MM.1S (cell line): ENCODE measurements at regions not wholly inside any gene's neighbourhood (a gene's known extent, or its start where the extent isn't known, plus 50 kb on each side); places are given as distances from the start of the nearest gene placed in this dataset.
"Not testable (repeated sequence)": the region's sequence is repeated elsewhere in the genome, so short reads cannot be mapped to it uniquely, and the experiment has no call there.

Experiments used
- DNase-seq: peaks from one replicate; pipeline ENCODE4 v3.0.0-alpha.2; 2015
- H2AFZ ChIP-seq: fragments of 300-600 bp; sonication (generic); 2 replicates; pipeline ENCODE4 v1.6.0; 2016; ENCODE audit warnings: antibody characterized with exemption, low read length
- H3F3A ChIP-seq: fragments of 300-600 bp; sonication (generic); 2 replicates; pipeline ENCODE4 v1.6.1; 2016; ENCODE audit warnings: mild to moderate bottlenecking, antibody characterized with exemption, low read length, moderate library complexity, mixed read lengths; ENCODE audit not compliant: insufficient read depth
- H3K27ac ChIP-seq: fragments of 300-600 bp; sonication (generic); 2 replicates; pipeline ENCODE4 v1.5.1; 2016; ENCODE audit warnings: mild to moderate bottlenecking, low read length
- H3K27me3 ChIP-seq: fragments of 300-600 bp; sonication (generic); replicated peaks from 2 replicates; pipeline ENCODE4 v1.6.0; 2016; ENCODE audit warnings: low read length; ENCODE audit not compliant: insufficient read depth
- H3K36me3 ChIP-seq: fragments of 300-600 bp; sonication (generic); replicated peaks from 2 replicates; pipeline ENCODE4 v1.6.1; 2016; ENCODE audit warnings: mild to moderate bottlenecking, low read length, mixed read lengths; ENCODE audit not compliant: insufficient read depth
- H3K4me1 ChIP-seq: fragments of 300-600 bp; sonication (generic); 2 replicates; pipeline ENCODE4 v1.6.1; 2016; ENCODE audit warnings: low read length, mixed read lengths
- H3K4me2 ChIP-seq: fragments of 300-600 bp; sonication (generic); 2 replicates; pipeline ENCODE4 v1.6.0; 2016; ENCODE audit warnings: low read depth, low read length
- H3K4me3 ChIP-seq: fragments of 300-600 bp; sonication (generic); 2 replicates; pipeline ENCODE4 v1.5.1; 2016; ENCODE audit warnings: low read length, mixed read lengths
- H3K79me2 ChIP-seq: fragments of 300-600 bp; sonication (generic); 2 replicates; pipeline ENCODE4 v1.6.1; 2016; ENCODE audit warnings: mixed run types, low read length, mixed read lengths
- H3K9ac ChIP-seq: fragments of 300-600 bp; sonication (generic); 2 replicates; pipeline ENCODE4 v1.6.1; 2016; ENCODE audit warnings: low read length, mixed read lengths
- H3K9me2 ChIP-seq: fragments of 300-600 bp; sonication (generic); replicated peaks from 2 replicates; pipeline ENCODE4 v1.6.1; 2016; ENCODE audit warnings: mild to moderate bottlenecking, low read length, mixed read lengths; ENCODE audit not compliant: insufficient read depth
- H3K9me3 ChIP-seq: fragments of 300-600 bp; sonication (generic); replicated peaks from 2 replicates; pipeline ENCODE4 v1.6.1; 2016; ENCODE audit warnings: mild to moderate bottlenecking, low read length, mixed read lengths; ENCODE audit not compliant: insufficient read depth
- H4K20me1 ChIP-seq: fragments of 300-600 bp; sonication (generic); 2 replicates; pipeline ENCODE4 v1.6.1; 2016; ENCODE audit warnings: mild to moderate bottlenecking, low read length, moderate library complexity, mixed read lengths; ENCODE audit not compliant: insufficient read depth
- EZH2 ChIP-seq: fragments of 300-600 bp; sonication (generic); optimal IDR thresholded peaks from 2 replicates; pipeline ENCODE3; 2017; ENCODE audit warnings: low read depth, mild to moderate bottlenecking, antibody characterized with exemption, low read length, mixed read lengths
- EZH2phosphoT487 ChIP-seq: fragments of 300-600 bp; sonication (generic); IDR thresholded peaks from 2 replicates; pipeline ENCODE4 v1.6.1; 2018; ENCODE audit warnings: antibody characterized with exemption, low read length
- TF ChIP-seq, protein P1 (sequence below): fragments of 300-600 bp; sonication (generic); IDR thresholded peaks from 2 replicates; pipeline ENCODE4 v1.5.1; 2016; ENCODE audit warnings: antibody characterized with exemption, low read length, mixed read lengths

- H3F3A ChIP-seq = no peaks in the 10 kb centered on the region
- H3K9me3 ChIP-seq = no peaks in the 10 kb centered on the region
- H3K36me3 ChIP-seq = no peaks in the 10 kb centered on the region
- no peaks in the 10 kb centered on the region for H4K20me1 ChIP-seq
- no peaks in the 10 kb centered on the region for H3K79me2 ChIP-seq
- H3K4me1 ChIP-seq = peaks cover 13% of the 10 kb centered on the region; the same call in 1 of the 2 replicates
- H3K9ac ChIP-seq = no peak overlapping the region
- no peaks in the 10 kb centered on the region for H3K27me3 ChIP-seq
- DNase-seq = no peak
- TF ChIP-seq, protein P1, sequence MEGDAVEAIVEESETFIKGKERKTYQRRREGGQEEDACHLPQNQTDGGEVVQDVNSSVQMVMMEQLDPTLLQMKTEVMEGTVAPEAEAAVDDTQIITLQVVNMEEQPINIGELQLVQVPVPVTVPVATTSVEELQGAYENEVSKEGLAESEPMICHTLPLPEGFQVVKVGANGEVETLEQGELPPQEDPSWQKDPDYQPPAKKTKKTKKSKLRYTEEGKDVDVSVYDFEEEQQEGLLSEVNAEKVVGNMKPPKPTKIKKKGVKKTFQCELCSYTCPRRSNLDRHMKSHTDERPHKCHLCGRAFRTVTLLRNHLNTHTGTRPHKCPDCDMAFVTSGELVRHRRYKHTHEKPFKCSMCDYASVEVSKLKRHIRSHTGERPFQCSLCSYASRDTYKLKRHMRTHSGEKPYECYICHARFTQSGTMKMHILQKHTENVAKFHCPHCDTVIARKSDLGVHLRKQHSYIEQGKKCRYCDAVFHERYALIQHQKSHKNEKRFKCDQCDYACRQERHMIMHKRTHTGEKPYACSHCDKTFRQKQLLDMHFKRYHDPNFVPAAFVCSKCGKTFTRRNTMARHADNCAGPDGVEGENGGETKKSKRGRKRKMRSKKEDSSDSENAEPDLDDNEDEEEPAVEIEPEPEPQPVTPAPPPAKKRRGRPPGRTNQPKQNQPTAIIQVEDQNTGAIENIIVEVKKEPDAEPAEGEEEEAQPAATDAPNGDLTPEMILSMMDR = no peak
- TF ChIP-seq EZH2 (no peak), EZH2phosphoT487 (no peak)
- H3K4me2 ChIP-seq = no peak overlapping the region
- H3K9me2 ChIP-seq = no peaks in the 10 kb centered on the region
- H2AFZ ChIP-seq = no peak overlapping the region
- no peak overlapping the region for H3K4me3 ChIP-seq
- no peak overlapping the region for H3K27ac ChIP-seq
Measured at GRCh38 chr10:52574697-52575096, 197.9 kb downstream of the MBL2 start.

GRCh38 chr10:52577047-52577446, 195.5 kb downstream of the MBL2 start:
- no peaks in the 10 kb centered on the region for H4K20me1 ChIP-seq
- H3K9me2 ChIP-seq = no peaks in the 10 kb centered on the region
- no peak overlapping the region for H3K9ac ChIP-seq
- no peak for DNase-seq
- no peaks in the 10 kb centered on the region for H3K9me3 ChIP-seq
- H3K4me3 ChIP-seq = no peak overlapping the region
- H3K27ac ChIP-seq = no peak overlapping the region
- TF ChIP-seq EZH2phosphoT487 (no peak), EZH2 (no peak)
- TF ChIP-seq, protein P1 = no peak
- H2AFZ ChIP-seq = no peak overlapping the region
- no peaks in the 10 kb centered on the region for H3K79me2 ChIP-seq
- no peaks in the 10 kb centered on the region for H3F3A ChIP-seq
- no peaks in the 10 kb centered on the region for H3K36me3 ChIP-seq
- H3K4me1 ChIP-seq = no peaks in the 10 kb centered on the region
- no peak overlapping the region for H3K4me2 ChIP-seq
- H3K27me3 ChIP-seq = no peaks in the 10 kb centered on the region

GRCh38 chr10:52578871-52579405, 193.6 kb downstream of the MBL2 start:
- Histone ChIP-seq H3K27me3 (no peaks in the 10 kb centered on the region), H2AFZ (no peak overlapping the region), H3K4me3 (no peak overlapping the region), H3K4me1 (no peaks in the 10 kb centered on the region), H3F3A (no peaks in the 10 kb centered on the region), H3K9me3 (no peaks in the 10 kb centered on the region), H3K9me2 (no peaks in the 10 kb centered on the region), H3K79me2 (no peaks in the 10 kb centered on the region), H3K36me3 (no peaks in the 10 kb centered on the region), H3K9ac (no peak overlapping the region), H4K20me1 (no peaks in the 10 kb centered on the region), H3K4me2 (no peak overlapping the region), H3K27ac (no peak overlapping the region)
- DNase-seq = no peak
- TF ChIP-seq EZH2 (no peak), EZH2phosphoT487 (no peak)
- TF ChIP-seq, protein P1 = no peak

- not testable (repeated sequence) for DNase-seq, H2AFZ ChIP-seq
Measured at GRCh38 chr10:52581636-52582035, 190.9 kb downstream of the MBL2 start.

More at GRCh38 chr10:52581636-52582035, 190.9 kb downstream of the MBL2 start:
- not testable (repeated sequence) for H3K36me3 ChIP-seq, H3K27me3 ChIP-seq, H3K4me1 ChIP-seq, H3K27ac ChIP-seq, H3K9me3 ChIP-seq, H3K79me2 ChIP-seq, H4K20me1 ChIP-seq, H3K4me2 ChIP-seq, H3K9ac ChIP-seq, H3K9me2 ChIP-seq, H3K4me3 ChIP-seq, H3F3A ChIP-seq
